ENCODE measurements at regions not wholly inside any gene's neighbourhood (a gene's known extent, or its start where the extent isn't known, plus 50 kb on each side); places are given as distances from the start of the nearest gene placed in this dataset.

GRCh38 chr7:118478931-118479330, 254.4 kb downstream of the ANKRD7 start:
- no peak overlapping the region for H3K4me3 Mint-ChIP-seq
- no peak overlapping the region for H3K27ac Mint-ChIP-seq
- no peaks in the 10 kb centered on the region for H3K27me3 Mint-ChIP-seq
- H3K36me3 Mint-ChIP-seq (ENCODE audit: low read depth), result no peaks in the 10 kb centered on the region
- no peaks in the 10 kb centered on the region for H3K4me1 Mint-ChIP-seq
- ATAC-seq (ENCODE audit: low read depth) (no peak), DNase-seq (no peak)
- POLR2A ChIA-PET, result no interaction called here
- intact Hi-C loops (cut with micrococcal nuclease), result no loop called here
- H3K9me3 Mint-ChIP-seq, result peaks cover 3% of the 10 kb centered on the region
- CTCF ChIA-PET, result no interaction called here
- TF ChIP-seq CTCF (IDR thresholded peaks at IDR 0.05), result no peak

DNA sequence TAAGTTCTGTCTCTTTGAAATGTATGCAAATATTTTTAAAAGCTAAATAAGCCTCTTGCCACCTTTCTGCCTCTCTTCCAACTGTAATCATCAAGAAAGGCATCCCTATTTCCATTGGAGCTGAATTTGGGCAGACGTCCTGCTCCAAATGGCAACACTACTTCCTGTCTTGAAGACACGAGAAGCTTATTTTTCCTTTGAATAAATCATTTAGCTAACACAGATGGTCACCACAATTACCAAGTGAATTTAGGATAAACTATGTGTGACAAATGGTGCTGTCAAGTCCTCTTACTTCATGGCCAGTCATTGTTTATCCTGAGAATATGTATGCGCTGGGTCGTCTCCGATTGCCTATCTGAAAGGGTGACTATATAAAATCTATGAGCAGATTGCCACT, 268.0 kb downstream of the ANKRD7 start:
- Mint-ChIP-seq H3K9me3 (no peaks in the 10 kb centered on the region), H3K27me3 (no peaks in the 10 kb centered on the region), H3K27ac (no peak overlapping the region), H3K4me3 (no peak overlapping the region), H3K36me3 (ENCODE audit: low read depth) (no peaks in the 10 kb centered on the region), H3K4me1 (no peaks in the 10 kb centered on the region)
- ChIA-PET POLR2A (no interaction called here), CTCF (no interaction called here)
- intact Hi-C loops (cut with micrococcal nuclease), result no loop called here
- no peak for TF ChIP-seq CTCF (IDR thresholded peaks at IDR 0.05)
- no peak for DNase-seq
- no peak for ATAC-seq (ENCODE audit: low read depth)

GRCh38 chr7:118496138-118496644, 271.7 kb downstream of the ANKRD7 start:
- H3K9me3 Mint-ChIP-seq, result no peaks in the 10 kb centered on the region
- POLR2A ChIA-PET, result no interaction called here
- TF ChIP-seq CTCF (IDR thresholded peaks at IDR 0.05), result no peak
- DNase-seq (no peak), ATAC-seq (ENCODE audit: low read depth) (no peak)
- H3K27me3 Mint-ChIP-seq, result no peaks in the 10 kb centered on the region
- CTCF ChIA-PET, result no interaction called here
- intact Hi-C loops (cut with micrococcal nuclease), result no loop called here
- no peaks in the 10 kb centered on the region for H3K4me1 Mint-ChIP-seq
- no peak overlapping the region for H3K4me3 Mint-ChIP-seq
- H3K27ac Mint-ChIP-seq, result no peak overlapping the region
- H3K36me3 Mint-ChIP-seq (ENCODE audit: low read depth), result no peaks in the 10 kb centered on the region

DNA sequence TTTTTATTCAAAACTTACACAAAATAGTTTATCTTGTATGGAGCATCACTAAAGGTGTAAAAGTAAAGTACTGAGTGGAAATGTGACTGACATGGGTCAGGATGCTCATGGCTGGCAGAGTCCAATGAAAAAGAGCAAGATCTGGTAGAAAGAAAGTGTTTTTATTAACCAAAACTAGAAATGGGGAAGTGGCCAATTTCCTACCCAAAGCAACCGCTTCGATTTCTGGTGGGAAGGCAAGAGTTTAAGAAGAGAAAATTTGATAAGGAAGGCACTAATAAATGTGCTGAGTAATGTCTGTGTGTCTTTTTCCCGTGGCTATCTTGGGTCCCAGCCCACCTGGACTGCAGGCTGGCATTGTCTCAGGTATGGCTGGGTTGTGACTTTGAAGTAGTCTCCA, 277.7 kb downstream of the ANKRD7 start:
- no peak for TF ChIP-seq CTCF (IDR thresholded peaks at IDR 0.05)
- Mint-ChIP-seq H3K4me1 (no peaks in the 10 kb centered on the region), H3K27me3 (no peaks in the 10 kb centered on the region), H3K9me3 (no peaks in the 10 kb centered on the region), H3K36me3 (ENCODE audit: low read depth) (no peaks in the 10 kb centered on the region), H3K4me3 (no peak overlapping the region), H3K27ac (no peak overlapping the region)
- ChIA-PET POLR2A (no interaction called here), CTCF (no interaction called here)
- ATAC-seq (ENCODE audit: low read depth), result no peak
- no peak for DNase-seq
- intact Hi-C loops (cut with micrococcal nuclease), result no loop called here

- Mint-ChIP-seq H3K27me3 (no peaks in the 10 kb centered on the region), H3K36me3 (ENCODE audit: low read depth) (no peaks in the 10 kb centered on the region), H3K4me3 (no peak overlapping the region), H3K9me3 (no peaks in the 10 kb centered on the region), H3K27ac (no peak overlapping the region), H3K4me1 (no peaks in the 10 kb centered on the region)
- ChIA-PET CTCF (no interaction called here), POLR2A (no interaction called here)
- ATAC-seq (ENCODE audit: low read depth) (no peak), DNase-seq (no peak)
- no peak for TF ChIP-seq CTCF (IDR thresholded peaks at IDR 0.05)
- intact Hi-C loops (cut with micrococcal nuclease), result loop anchor here (10.0 kb wide), 1 partner anchor 366 kb away; no protein-coding TSS in a partner anchor
These were observed 286.6 kb downstream of the ANKRD7 start for GRCh38 chr7:118511146-118511545.
